Neutrophil (primary cell): ENCODE measurements at regions not wholly inside any gene's neighbourhood (a gene's known extent, or its start where the extent isn't known, plus 50 kb on each side); places are given as distances from the start of the nearest gene placed in this dataset.

Experiments used
- H3K27ac ChIP-seq: fragments of 200-600 bp; sonication (generic); 2 replicates; pipeline ENCODE4 v1.5.1; 2016; ENCODE audit warnings: mild to moderate bottlenecking, moderate library complexity
- H3K27me3 ChIP-seq: fragments of 200-600 bp; sonication (generic); 2 replicates; pipeline ENCODE4 v1.6.0; 2016; ENCODE audit warnings: mild to moderate bottlenecking
- H3K36me3 ChIP-seq: fragments of 200-600 bp; sonication (generic); 2 replicates; pipeline ENCODE4 v1.5.1; 2017
- H3K4me1 ChIP-seq, 2 experiments: fragments of 200-600 bp in 1 of 2; sonication (generic) in 1 of 2; 1 replicate in 1 of 2; 2 replicates in 1 of 2; pipeline versions ENCODE4 v1.5.1 to v1.6.1; 2013 to 2016; ENCODE audit warnings: low read depth in 1 of 2, low read length in 1 of 2, mild to moderate bottlenecking in 1 of 2, moderate library complexity in 1 of 2; ENCODE audit not compliant: control insufficient read depth in 1 of 2, insufficient read depth in 1 of 2
- H3K4me3 ChIP-seq, 2 experiments: fragments of 200-600 bp in 1 of 2; sonication (generic) in 1 of 2; 1 replicate in 1 of 2; 2 replicates in 1 of 2; pipeline ENCODE4 v1.5.1; 2013 to 2016; ENCODE audit warnings: low read depth in 1 of 2, low read length in 1 of 2, mild to moderate bottlenecking in 1 of 2, moderate library complexity in 1 of 2
- H3K9me3 ChIP-seq: fragments of 200-600 bp; sonication (generic); 2 replicates; pipeline ENCODE4 v1.5.1; 2016
- CTCF ChIP-seq: fragments of 200-600 bp; sonication (generic); IDR thresholded peaks from 2 replicates; pipeline ENCODE4 v1.5.1; 2016; ENCODE audit warnings: antibody characterized with exemption

DNA sequence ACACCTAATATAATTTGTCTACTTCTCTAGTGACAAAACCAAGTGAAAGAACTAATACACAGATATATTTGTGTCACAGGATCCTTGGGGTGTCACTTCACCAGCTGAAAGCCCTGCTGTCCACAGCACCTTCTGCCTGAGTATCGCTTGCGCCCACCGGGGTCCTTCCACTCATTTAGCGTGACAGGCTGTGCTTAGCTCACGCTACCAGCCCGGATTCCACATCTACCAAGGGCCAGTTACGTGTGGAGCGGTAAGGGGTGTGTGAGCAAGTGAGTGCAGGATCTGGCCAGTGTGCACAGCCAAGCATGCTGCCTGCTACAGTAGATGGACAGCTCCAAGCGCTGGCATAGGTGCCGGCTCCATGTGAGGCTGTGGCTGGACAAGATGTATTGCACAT lies 810.9 kb downstream of the NSUN3 start:
- no peaks in the 10 kb centered on the region for H3K36me3 ChIP-seq
- no peak overlapping the region for H3K27ac ChIP-seq
- H3K27me3 ChIP-seq: no peaks in the 10 kb centered on the region
- H3K9me3 ChIP-seq: no peaks in the 10 kb centered on the region
- no peaks in the 10 kb centered on the region for H3K4me1 ChIP-seq
- H3K4me3 ChIP-seq: no peak overlapping the region
- no peak for TF ChIP-seq CTCF

- Histone ChIP-seq H3K9me3 (no peaks in the 10 kb centered on the region), H3K27me3 (no peaks in the 10 kb centered on the region), H3K27ac (no peak overlapping the region), H3K36me3 (no peaks in the 10 kb centered on the region), H3K4me3 (no peak overlapping the region), H3K4me1 (no peaks in the 10 kb centered on the region)
- TF ChIP-seq CTCF: no peak
These were observed 812.3 kb downstream of the NSUN3 start for GRCh38 chr3:94875149-94875548.

DNA sequence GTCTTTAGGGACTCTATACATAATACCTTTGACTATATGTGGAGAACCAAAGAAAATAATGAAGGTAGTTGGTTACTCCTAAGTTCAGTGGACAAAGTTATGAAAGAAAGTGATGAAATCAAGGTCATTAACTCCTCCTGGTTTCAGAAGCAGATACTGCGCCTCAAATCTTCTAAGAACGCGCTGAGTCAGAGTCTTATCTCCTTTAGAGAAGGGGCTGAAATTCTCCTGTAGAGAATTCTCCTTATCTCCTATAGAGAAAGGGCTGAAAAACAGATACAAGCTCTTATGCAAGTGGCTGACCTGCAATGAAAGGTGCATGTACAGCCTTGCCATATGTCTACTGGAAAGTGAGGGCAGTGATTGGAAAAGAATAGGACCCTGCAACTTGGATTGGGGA lies 824.2 kb downstream of the NSUN3 start:
- H3K4me3 ChIP-seq: no peak overlapping the region
- H3K4me1 ChIP-seq: no peaks in the 10 kb centered on the region
- H3K36me3 ChIP-seq: no peaks in the 10 kb centered on the region
- no peaks in the 10 kb centered on the region for H3K27me3 ChIP-seq
- no peak for TF ChIP-seq CTCF
- H3K9me3 ChIP-seq: no peaks in the 10 kb centered on the region
- H3K27ac ChIP-seq: no peak overlapping the region

DNA sequence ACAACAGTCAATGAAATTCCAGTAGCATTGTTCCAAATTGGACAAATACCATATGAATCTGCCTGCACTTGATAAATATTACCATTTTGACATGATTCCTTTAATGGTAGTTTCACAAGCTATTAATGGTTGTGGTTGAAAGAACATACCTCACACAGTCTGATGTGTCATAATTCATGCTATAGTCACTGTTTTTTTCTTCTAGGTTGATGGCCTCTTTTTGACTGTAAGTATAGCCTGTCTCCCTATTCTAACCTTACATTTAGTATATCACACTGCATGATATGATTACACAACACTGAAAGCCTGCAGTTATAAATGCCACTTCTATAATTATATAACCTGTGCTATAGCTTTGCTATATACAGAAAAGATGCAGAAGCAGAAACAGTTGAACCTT lies 834.1 kb downstream of the NSUN3 start:
- Histone ChIP-seq H3K9me3 (no peaks in the 10 kb centered on the region), H3K4me3 (no peak overlapping the region), H3K27me3 (no peaks in the 10 kb centered on the region), H3K4me1 (no peaks in the 10 kb centered on the region), H3K27ac (no peak overlapping the region), H3K36me3 (no peaks in the 10 kb centered on the region)
- TF ChIP-seq CTCF: no peak

GRCh38 chr3:94904156-94904674 lies 841.4 kb downstream of the NSUN3 start:
- H3K9me3 ChIP-seq: no peaks in the 10 kb centered on the region
- no peaks in the 10 kb centered on the region for H3K27me3 ChIP-seq
- H3K27ac ChIP-seq: no peak overlapping the region
- TF ChIP-seq CTCF: no peak
- H3K4me3 ChIP-seq: no peak overlapping the region
- H3K4me1 ChIP-seq: no peaks in the 10 kb centered on the region
- H3K36me3 ChIP-seq: no peaks in the 10 kb centered on the region

DNA sequence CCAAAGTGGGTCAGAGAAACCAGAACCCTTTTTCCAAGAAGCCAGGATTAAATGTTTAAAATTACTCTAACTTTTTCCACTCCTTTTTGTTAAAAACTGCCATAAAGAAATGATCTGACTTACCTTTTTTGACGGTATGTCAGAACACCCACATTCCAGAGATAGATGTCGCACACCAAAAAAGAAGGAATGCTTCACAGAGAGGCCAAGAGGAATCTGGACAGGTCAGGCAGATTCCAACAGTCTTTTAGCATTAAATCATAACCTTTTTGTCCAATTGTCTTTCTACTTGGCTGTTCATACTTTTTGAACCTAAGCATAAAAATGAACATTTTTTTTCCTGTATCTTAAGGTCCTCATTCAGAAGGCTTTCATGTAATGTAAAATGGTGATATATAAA lies 846.9 kb downstream of the NSUN3 start:
- no peak overlapping the region for H3K27ac ChIP-seq
- no peaks in the 10 kb centered on the region for H3K36me3 ChIP-seq
- TF ChIP-seq CTCF: no peak
- no peaks in the 10 kb centered on the region for H3K27me3 ChIP-seq
- no peaks in the 10 kb centered on the region for H3K4me1 ChIP-seq
- H3K9me3 ChIP-seq: no peaks in the 10 kb centered on the region
- H3K4me3 ChIP-seq: no peak overlapping the region
